UCSD-AML1 (cell line): ENCODE measurements at regions not wholly inside any gene's neighbourhood (a gene's known extent, or its start where the extent isn't known, plus 50 kb on each side); places are given as distances from the start of the nearest gene placed in this dataset.

Source experiments
- DNase-seq: peaks from one replicate; lab custom pipeline; 2025; ENCODE audit not compliant: unreplicated experiment; lab: John Stamatoyannopoulos, UW

GRCh38 chr20:52864916-52865605 lies 107.1 kb upstream of the TSHZ2 start:
- no peak for DNase-seq

GRCh38 chr20:52859156-52859876 lies 112.8 kb upstream of the TSHZ2 start:
- no peak for DNase-seq

GRCh38 chr20:52852714-52853113 lies 119.4 kb upstream of the TSHZ2 start:
- no peak for DNase-seq

GRCh38 chr20:52847731-52848359 lies 124.3 kb upstream of the TSHZ2 start:
- no peak for DNase-seq

- no peak for DNase-seq
Measured at GRCh38 chr20:52847029-52847660, 125.0 kb upstream of the TSHZ2 start.

- DNase-seq: no peak
Measured at GRCh38 chr20:52845044-52845443, 127.1 kb upstream of the TSHZ2 start.

- no peak for DNase-seq
Measured at GRCh38 chr20:52843425-52843824, 128.7 kb upstream of the TSHZ2 start.

- DNase-seq: no peak
Measured at GRCh38 chr20:52841003-52841402, 131.2 kb upstream of the TSHZ2 start.

- DNase-seq: no peak
Measured at GRCh38 chr20:52840041-52840440, 132.1 kb upstream of the TSHZ2 start.

GRCh38 chr20:52838510-52839241 lies 133.5 kb upstream of the TSHZ2 start:
- DNase-seq: no peak

GRCh38 chr20:52837378-52837777 lies 134.8 kb upstream of the TSHZ2 start:
- no peak for DNase-seq

GRCh38 chr20:52833901-52834300 lies 138.3 kb upstream of the TSHZ2 start:
- DNase-seq: no peak

- DNase-seq: no peak
Measured at GRCh38 chr20:52832151-52832774, 139.9 kb upstream of the TSHZ2 start.

GRCh38 chr20:52830598-52830997 lies 141.6 kb upstream of the TSHZ2 start:
- no peak for DNase-seq

GRCh38 chr20:52829111-52829510 lies 143.0 kb upstream of the TSHZ2 start:
- no peak for DNase-seq

GRCh38 chr20:52828199-52828598 lies 144.0 kb upstream of the TSHZ2 start:
- DNase-seq: no peak

GRCh38 chr20:52826722-52827121 lies 145.4 kb upstream of the TSHZ2 start:
- no peak for DNase-seq

- no peak for DNase-seq
Measured at GRCh38 chr20:52826321-52826720, 145.8 kb upstream of the TSHZ2 start.

GRCh38 chr20:52824494-52825216 lies 147.5 kb upstream of the TSHZ2 start:
- DNase-seq: no peak

- DNase-seq: no peak
Measured at GRCh38 chr20:52823303-52823702, 148.9 kb upstream of the TSHZ2 start.
